ENCODE measurements at regions not wholly inside any gene's neighbourhood (a gene's known extent, or its start where the extent isn't known, plus 50 kb on each side); places are given as distances from the start of the nearest gene placed in this dataset.

DNA sequence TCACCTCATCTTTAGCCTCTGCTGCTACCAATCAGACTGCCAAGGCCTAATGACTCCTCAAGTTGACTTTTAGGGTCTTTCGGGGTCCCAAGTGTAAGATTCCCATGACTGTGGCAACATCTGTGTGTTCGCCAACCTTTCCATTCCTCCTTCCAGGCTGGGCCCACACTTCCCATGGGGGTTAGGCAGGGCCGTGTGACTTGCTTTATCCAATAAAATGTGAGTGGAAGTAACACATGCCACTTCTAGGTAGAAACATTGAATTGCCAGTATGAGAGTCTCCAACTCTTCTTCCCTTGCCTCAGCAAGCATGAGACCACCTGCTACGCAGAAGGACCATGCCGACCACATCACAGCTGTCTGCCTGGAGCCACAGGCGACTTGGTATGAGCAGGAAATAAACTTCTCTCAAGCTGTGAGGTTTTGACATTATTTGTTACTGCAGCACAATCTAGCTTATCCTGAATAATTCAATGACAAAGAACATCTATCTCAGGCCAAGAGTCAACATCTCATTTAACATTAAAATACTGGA, 190.4 kb upstream of the IER5L start:
- no peak for ATAC-seq
- intact Hi-C loops (cut with DNase I), result no loop called here
- DNase-seq, result no peak

DNA sequence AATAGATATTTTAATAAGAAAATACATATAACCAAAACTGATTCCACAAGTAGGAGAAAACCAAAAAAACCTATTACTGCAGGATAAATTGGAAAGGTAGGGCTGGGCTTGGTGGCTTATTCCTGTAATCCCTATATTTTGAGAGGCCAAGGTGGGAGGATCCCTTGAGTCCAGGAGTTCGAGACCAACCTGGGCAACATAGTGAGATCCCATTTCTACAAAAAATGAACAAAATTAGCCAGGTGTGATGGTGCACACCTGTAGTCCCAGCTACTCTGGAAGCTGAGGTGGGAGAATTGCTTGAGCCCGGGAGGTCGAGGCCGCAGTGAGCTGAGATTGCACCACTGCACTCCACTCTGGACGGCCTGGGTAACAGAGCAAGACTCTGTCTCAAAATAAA, 189.2 kb upstream of the IER5L start:
- DNase-seq (no peak), ATAC-seq (no peak)
- intact Hi-C loops (cut with DNase I), result no loop called here

DNA sequence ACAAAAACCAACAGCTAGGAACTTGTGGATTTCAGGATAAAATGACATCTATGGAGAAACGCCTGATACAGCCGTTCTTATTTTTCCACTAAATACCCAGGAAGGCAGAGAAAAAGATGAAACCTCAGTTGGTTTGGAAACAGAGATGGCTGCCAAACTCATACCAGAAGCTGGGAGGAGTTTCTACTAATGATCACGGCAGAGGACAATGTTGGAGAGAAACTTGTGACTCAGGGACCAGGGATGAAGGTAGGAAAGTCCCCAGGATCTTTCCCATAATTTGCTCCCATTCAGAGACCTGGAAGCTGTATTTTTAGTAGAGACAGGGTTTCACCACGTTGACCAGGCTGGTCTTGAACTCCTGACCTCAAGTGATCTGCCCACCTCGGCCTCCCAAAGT, 187.1 kb upstream of the IER5L start:
- intact Hi-C loops (cut with DNase I), result no loop called here
- no peak for DNase-seq
- ATAC-seq, result no peak

DNA sequence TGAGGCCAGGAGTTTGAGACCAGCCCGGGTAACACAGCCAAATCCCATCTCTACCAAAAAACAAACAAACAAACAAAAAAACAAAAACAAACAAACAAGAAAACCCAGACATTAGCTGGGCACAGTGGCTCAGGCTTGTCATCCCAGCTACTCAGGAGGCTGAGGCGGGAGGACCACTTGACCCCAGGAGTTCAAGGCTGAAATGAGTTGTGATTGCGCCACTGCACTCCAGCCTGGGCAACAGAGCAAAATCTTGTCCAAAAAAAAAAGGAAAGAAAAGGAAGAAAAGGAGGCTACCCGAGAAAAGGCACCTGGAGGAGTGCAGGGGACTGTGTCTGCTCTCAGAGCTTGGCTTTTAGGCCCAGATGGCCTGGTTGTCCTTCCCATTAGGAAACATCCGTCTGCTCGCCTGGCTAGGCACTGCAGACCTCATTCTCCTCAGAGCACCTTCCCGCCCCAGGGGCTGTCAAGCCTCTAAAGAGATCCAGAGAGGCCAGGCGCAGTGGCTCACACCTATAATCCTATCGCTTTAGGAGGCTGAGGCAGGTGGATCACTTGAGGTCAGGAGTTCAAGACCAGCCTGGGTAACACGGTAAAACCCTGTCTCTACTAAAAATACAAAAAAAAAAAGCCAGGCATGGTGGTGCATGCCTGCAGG, 185.3 kb upstream of the IER5L start:
- intact Hi-C loops (cut with DNase I), result no loop called here
- ATAC-seq, result no peak
- DNase-seq, result no peak

DNA sequence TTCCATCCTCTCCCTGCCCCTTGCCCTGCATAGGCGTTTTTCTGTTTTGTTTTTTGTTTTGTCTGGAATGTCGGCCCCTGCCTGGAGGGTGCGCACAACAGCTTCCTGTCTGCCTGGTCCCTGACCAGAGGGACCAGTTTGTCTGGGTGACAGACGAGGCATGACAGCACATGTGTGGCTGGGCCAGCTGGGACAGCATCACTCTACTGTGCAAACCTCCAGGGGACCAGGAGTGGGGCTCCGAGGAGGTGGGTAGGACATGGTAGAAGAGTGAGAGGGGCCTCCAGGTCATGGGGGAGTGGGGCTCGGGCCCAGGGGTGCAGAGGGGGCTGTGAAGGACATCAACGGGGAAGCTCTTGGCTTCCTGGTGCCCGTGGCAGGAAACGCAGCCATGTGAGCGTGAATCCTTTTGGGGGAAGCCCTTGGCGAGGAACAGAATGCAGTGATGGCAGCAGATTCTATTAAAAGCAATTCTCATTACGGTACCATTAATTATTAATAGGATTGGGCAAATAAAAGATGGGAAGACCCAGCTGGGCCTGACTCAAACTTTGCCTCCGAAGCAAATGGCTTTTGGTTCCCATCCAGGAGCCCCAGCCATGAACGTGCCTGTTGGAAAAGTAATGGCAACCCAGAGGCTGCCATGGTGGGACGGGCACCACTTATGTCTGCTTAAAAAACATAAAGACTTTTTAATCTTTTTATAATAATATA, 184.4 kb upstream of the IER5L start:
- intact Hi-C loops (cut with DNase I), result no loop called here
- ATAC-seq (no peak), DNase-seq (no peak)

DNA sequence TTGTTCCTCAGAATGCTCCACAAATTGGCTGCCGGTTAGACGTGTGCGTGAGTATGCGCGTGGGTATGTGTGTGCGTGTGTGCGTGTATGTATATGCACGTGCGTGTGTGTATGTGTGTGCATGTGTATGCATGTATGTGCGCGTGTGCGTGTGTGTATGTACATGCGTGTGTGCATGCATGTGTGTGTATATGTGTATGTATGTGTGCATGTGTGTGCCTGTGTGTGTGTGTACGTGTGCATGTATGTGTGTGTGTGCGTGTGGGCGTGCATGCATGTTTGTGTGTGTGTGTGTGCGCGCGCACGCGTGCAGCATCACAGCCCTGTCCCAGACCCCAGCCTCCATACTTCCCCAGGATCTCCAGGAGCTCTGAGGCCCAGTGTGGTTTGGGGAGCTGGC, 183.1 kb upstream of the IER5L start:
- intact Hi-C loops (cut with DNase I), result no loop called here
- ATAC-seq (no peak), DNase-seq (no peak)

DNA sequence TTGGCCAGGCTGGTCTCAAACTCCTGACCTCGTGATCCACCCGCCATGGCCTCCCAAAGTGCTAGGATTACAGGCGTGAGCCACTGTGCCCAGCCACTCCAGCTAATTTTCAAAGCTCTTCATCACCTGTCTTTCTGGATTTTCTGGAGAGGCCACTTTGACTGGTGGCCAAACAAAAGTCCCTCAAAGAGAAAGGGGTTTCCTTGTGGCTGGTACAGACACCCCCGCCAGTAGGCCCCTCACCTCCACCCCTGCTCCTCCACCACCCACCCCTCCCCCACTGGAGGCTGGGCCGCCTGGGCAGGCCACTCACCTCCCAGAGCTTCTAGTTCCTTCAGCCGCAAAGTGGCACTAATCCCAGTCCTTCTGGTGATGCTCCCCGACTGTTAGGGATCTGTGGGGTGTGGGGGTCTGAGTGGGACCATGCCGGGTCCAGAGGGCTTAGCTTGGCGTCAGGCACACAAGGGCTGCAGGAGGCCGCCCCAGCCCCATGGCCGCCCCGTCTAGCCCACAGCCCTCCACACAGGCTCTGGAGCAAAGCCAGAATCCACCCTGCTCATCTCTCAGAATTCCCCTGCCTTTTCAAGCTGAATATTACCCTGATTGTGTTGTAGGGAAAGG, 182.0 kb upstream of the IER5L start:
- intact Hi-C loops (cut with DNase I), result no loop called here
- no peak for DNase-seq
- ATAC-seq, result no peak

DNA sequence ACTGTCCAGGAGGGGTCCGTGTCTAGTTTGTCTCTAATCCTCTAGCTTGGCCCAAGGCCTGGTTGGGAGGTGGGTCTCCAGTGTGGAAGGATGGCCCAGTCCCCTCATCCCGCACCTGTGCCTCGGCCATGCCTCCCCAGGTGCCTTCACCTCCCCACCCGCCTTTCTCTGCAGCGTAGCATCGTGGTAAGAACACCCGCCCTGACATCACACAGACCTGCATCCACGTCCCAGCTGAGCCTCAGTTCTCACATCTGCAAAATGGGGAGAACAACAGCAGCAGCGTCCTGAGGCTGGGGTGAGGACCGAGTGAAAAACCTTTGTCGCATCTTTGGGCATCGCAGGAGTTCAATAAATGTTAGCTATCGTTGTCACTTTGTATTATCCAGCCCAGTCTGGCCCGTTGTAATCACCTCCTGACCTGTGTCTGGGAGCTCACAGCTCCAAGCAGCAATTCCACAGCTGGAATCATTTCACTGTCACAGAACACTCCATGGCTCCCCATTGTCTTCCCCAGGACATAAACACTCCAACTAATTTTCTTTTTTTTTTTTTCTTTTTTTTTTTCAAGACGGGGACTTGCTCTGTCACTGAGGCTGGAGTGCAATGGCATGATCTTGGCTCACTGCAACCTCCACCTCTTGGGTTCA, 181.2 kb upstream of the IER5L start:
- no peak for ATAC-seq
- intact Hi-C loops (cut with DNase I), result no loop called here
- no peak for DNase-seq

DNA sequence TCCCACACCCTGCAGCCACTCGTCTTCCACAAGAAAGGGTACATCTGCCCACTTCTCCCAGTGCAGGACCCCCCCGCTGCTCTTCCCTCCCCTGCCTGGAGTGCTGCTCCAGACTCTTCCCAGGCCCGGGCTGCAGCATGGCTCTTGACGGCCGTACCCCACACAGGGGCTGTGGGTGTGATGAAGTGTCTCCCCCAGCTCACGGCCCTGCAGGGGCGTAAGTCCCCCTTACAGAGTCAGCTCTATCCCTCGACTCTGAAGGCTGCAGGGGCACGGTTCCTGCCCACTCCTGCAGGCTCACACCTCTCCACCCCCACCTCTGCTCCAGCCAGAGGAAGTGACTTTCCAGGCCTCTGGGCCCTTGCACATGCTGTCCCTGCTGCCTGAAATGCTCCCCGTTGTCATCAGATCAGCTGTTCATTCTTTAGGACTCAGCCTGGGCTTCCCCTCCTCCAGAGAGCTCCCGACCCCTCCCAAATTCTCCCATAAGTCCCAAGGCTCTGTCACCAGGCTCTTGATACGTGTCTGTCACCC, 180.6 kb upstream of the IER5L start:
- intact Hi-C loops (cut with DNase I), result no loop called here
- DNase-seq (no peak), ATAC-seq (no peak)

DNA sequence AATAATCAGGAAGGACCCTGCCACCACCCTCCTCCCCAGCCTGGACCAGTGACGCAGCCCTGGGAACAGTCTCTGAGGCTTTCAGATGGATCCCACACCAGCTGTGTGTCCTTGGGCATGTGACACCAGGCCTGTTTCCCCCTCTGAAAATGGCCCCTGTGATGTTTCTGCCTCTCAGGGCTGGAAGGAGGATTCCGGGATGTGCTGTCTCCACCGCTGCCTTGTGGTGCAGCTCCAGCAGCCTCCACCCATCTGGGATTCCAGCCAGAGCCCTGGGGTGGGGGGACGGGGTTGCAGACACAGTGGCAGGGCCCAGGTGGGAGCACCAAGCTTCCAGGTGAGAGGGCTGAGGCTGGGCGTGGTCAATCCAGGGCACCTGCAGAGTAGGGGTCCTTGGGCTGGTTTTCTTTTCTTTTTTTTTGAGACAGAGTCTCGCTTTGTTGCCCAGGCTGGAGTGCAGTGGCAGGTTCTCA, 179.7 kb upstream of the IER5L start:
- intact Hi-C loops (cut with DNase I), result no loop called here
- ATAC-seq, result no peak

DNA sequence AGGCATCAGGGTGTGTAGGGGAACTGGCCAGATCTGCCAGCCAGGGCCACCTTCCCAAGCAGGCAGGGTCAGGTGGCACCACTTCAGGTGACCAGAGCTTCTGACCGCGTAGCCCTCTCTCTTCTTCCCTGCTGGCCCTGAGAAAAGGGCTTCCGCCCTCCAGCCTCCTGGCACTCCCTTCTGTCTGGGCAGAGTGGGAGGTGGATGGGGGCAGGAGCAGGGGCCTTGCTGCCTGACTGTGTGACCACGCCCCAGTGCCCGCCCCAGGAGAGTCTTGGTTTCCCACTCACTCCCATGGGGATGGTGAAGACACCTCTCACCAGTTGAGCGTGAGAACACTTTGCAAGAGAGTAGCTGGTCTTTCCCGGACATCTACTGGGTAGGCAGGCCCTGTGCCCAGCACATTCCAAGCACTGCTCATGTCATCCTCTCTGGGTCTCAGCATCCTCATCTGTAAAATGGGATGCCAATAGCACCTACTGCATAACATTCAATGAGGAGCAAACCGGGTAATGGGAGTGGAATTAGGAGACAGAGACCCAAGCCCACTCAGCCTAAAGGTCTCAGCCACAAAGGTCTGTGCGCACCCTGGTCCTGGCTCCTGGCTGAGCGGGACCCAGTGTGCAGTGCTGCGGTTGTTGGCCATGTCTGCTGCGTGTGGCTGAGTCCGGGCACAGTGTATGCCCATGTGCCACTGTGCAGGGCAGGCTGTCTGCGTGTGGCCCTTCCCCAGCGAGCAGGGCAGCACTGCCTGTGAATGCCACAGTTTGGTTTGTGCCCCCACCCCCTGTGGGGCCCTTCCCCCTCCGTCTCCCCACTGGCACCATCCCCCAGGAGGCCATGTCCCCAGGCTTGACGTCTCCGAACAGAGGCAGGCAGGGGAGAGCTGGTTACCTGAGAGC, 179.1 kb upstream of the IER5L start:
- ATAC-seq, result no peak
- intact Hi-C loops (cut with DNase I), result no loop called here
- DNase-seq, result no peak

More for the DNA sequence above, 179.7 kb upstream of the IER5L start:
- no peak for DNase-seq

DNA sequence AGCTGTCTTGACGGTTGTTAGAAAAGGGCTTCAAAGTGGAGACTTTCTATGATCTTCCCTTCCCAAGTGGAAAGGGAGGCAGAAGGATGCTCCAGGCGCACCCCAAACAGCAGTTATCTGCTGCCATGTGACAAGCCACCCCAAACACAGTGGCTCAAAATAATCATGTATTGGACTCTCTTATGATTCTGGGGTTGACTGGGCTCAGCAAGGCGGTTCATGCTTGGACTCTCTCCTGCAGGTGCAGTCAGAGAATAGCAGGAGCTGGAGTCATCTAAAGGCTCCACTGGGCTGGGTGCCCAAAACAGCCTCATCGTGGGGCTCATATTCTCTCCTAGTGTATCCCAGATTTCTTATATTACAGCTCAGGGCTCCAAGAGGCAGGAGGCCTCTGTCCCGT, 177.6 kb upstream of the IER5L start:
- DNase-seq, result no peak
- intact Hi-C loops (cut with DNase I), result no loop called here
- no peak for ATAC-seq

DNA sequence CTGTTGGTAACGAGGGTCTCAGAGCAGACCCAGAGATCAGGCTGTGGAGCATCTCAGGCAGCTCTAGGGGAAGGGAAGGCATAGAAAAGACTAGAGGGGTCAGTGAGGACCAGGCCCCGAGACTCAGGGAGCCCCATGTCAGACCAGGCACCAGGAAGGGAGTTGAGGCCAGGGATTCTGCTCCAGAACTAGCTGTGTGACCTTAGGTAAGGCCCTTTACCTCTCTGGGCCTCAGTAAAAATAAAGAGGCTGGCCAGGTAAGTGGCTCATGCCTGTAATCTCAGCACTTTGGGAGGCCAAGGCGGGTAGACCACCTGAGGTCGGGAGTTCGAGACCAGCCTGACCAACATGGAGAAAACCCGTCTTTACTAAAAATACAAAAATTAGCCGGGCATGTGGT, 176.4 kb upstream of the IER5L start:
- ATAC-seq (no peak), DNase-seq (no peak)
- intact Hi-C loops (cut with DNase I), result no loop called here

DNA sequence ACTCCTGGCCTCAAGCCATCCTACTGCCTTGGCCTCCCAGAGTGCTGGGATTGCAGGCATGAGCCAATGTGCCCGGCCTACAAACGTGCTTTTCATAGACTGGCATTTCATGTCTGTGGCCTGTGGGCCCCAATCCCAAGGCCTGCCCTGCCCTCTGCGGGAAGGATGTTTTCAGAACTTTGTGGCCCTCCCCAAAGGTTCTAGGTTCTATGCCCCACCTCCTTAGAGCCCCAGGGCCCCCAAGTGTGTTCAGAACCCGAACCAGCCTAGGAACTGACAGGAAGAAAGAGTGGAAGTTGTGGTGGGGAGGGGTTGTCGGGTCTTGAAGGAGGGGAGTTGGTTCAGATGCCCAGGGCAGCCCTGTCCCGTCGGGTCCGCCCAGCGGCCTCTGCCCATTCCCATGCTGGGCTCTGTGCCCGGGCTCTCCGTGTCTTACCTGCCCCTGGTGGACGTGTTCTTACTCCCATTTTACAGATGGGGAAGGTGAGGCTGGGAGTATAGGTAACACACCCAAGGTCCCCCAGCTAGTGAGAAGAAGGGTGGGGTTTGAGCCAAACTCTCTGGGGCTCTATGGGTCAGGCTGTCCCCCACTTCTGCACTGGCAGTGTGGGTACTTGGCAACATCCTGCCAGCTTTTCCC, 175.8 kb upstream of the IER5L start:
- no peak for DNase-seq
- intact Hi-C loops (cut with DNase I), result no loop called here
- ATAC-seq, result no peak

DNA sequence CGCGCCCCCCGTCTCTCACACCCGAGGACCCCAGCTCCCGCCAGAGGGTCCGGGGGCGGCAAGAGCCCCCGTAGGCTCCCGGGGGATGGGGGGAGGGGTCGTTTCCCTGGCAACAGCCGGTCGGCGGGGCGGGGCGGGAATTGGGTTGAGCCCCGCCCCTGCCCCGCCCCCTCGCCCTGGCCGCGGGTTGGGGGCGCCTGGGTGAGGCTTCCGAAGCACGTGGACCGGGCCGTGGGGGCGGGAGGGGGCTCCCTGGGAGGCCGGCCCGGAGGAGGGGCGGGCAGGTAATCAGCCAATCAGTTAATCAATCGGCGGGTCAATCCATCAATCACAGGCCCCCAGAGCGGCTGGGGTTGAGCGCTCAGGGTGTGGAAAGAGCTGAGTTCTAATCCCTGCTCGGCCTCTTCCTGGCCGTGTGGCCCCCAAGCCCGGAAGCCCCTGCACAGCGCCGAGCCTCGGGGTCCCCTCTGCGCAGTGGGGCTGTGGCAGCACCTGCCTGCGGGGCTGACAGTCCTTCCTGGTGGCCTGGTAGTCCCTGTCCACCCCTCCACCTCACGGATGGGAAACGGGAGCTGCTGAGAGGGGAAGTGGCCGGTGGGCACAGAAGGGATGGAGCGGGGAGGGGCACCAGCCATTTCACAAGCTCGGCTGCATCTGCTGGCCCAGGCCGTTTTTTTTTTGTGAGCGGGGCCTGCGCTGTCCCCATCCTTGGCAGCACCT, 174.2 kb upstream of the IER5L start:
- intact Hi-C loops (cut with DNase I), result no loop called here
- DNase-seq, result peak; percentile 60

DNA sequence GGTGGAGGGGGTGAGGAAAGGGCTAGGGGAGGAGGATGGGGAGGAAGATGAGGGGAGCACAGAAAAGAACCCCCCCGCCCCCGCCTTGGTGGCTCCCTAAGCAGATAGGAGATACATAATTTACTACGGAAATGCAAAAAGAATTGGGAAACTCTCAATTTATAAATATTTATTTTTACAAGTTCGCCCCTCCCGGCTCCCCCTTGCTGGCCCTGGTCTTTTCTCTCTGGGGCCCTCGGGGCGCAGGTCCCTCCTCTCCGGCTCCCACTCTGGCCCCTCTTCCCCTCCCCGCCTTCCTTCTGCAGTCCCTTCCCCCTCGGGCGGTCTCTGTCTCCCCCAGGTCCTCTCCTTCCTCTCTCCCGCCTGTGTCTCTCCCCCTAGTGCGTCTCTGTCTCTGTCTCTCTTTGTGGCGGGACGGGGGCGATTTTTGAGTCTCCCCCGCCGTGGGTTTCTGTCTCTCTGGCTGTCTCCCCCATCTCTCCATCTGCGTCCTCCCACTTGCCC, 173.6 kb upstream of the IER5L start:
- intact Hi-C loops (cut with DNase I), result no loop called here
- ATAC-seq, result peak; percentile 10 to 46
- no peak for DNase-seq

More for the DNA sequence above, 174.2 kb upstream of the IER5L start:
- peak; percentile 38 to 46 for ATAC-seq

DNA sequence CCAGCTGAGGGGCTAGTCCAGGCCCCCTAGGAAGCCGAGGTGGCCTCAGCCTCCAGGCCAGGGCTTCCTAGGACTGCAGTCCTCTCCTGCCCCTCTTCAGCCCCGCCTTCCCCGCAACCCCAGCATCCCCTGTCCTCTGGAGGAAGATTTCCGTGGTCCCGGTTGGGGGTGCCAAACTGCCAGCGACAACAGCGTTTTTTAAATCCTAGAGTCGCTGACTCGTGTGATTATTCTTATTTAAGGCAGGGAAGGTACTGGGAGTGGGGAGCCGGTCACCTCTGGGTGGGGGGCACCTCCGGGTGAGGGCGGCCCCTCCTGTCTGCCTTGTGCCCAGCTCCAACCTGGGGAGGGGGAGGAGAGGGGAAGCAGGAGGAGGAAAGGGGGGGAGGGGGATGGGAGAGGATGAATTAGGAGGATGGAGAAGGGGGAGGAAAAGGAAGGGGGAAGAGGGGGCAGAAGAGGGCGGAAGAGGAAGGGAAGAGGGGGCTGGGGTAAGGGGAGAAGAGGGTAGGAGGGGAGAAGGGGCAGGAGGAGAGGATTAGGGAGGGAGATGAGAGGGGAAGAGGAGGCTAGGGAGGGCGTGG, 173.1 kb upstream of the IER5L start:
- no peak for DNase-seq
- intact Hi-C loops (cut with DNase I), result no loop called here

More for the DNA sequence above, 173.1 kb upstream of the IER5L start:
- ATAC-seq, result no peak

All from left cardiac atrium (tissue), 4 donors.